ENCODE measurements at regions not wholly inside any gene's neighbourhood (a gene's known extent, or its start where the extent isn't known, plus 50 kb on each side); places are given as distances from the start of the nearest gene placed in this dataset.

GRCh38 chr15:31151301-31152233, 50.0 kb upstream of the TRPM1 start:
- no peak for TF ChIP-seq CTCF (IDR thresholded peaks at IDR 0.05; ENCODE audit: borderline replicate concordance, insufficient read depth, low read depth, low read length)
- H3K4me3 ChIP-seq (ENCODE audit: low read depth, low read length), result no peak overlapping the region

GRCh38 chr15:31153531-31153930, 52.0 kb upstream of the TRPM1 start:
- TF ChIP-seq CTCF (IDR thresholded peaks at IDR 0.05; ENCODE audit: borderline replicate concordance, insufficient read depth, low read depth, low read length), result no peak
- H3K4me3 ChIP-seq (ENCODE audit: low read depth, low read length), result no peak overlapping the region

GRCh38 chr15:31155151-31155550, 53.6 kb upstream of the TRPM1 start:
- no peak overlapping the region for H3K4me3 ChIP-seq (ENCODE audit: low read depth, low read length)
- TF ChIP-seq CTCF (IDR thresholded peaks at IDR 0.05; ENCODE audit: borderline replicate concordance, insufficient read depth, low read depth, low read length), result no peak

GRCh38 chr15:31156226-31156625, 54.7 kb upstream of the TRPM1 start:
- TF ChIP-seq CTCF (IDR thresholded peaks at IDR 0.05; ENCODE audit: borderline replicate concordance, insufficient read depth, low read depth, low read length), result no peak
- no peak overlapping the region for H3K4me3 ChIP-seq (ENCODE audit: low read depth, low read length)

GRCh38 chr15:31156808-31157207, 55.3 kb upstream of the TRPM1 start:
- TF ChIP-seq CTCF (IDR thresholded peaks at IDR 0.05; ENCODE audit: borderline replicate concordance, insufficient read depth, low read depth, low read length), result no peak
- H3K4me3 ChIP-seq (ENCODE audit: low read depth, low read length), result no peak overlapping the region

GRCh38 chr15:31157644-31158069, 56.1 kb upstream of the TRPM1 start:
- TF ChIP-seq CTCF (IDR thresholded peaks at IDR 0.05; ENCODE audit: borderline replicate concordance, insufficient read depth, low read depth, low read length), result no peak
- no peak overlapping the region for H3K4me3 ChIP-seq (ENCODE audit: low read depth, low read length)
